HepG2 (cell line): ENCODE measurements at regions not wholly inside any gene's neighbourhood (a gene's known extent, or its start where the extent isn't known, plus 50 kb on each side); places are given as distances from the start of the nearest gene placed in this dataset.

Experiments used
- TRAFD1 ChIP-seq: sonication (generic); formaldehyde crosslinking; IDR thresholded peaks from 2 replicates; pipeline ENCODE4 v1.5.1; 2020; ENCODE audit warnings: missing genetic modification reagents, mild to moderate bottlenecking, borderline replicate concordance
- ZSCAN25 ChIP-seq: sonication (generic); formaldehyde crosslinking; IDR thresholded peaks from 2 replicates; pipeline ENCODE4 v1.8.0; 2022; ENCODE audit warnings: mild to moderate bottlenecking, missing genetic modification reagents

DNA sequence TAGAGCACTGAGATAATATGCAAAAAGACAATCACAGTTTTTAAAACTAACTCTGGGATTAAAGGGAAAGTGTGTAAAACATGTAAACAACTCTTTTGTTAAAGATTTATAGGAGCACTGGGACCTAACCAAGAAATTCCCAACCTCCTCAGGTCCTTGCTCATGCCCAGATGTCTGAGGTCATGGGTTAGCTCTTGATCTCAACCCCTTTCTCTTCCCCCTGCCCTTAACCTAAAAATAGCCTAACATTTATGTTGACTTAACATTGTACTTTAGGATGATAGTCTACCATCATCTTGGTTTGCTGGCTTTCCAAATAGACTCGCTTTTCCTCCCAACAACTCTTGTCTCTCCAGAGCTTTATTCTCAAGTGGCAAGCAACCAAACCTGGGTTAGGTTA, 258.2 kb upstream of the FAT3 start:
- no peak for TF ChIP-seq ZSCAN25
- TF ChIP-seq TRAFD1 (CRISPR knock-in tag) = no peak
